Breast epithelium (tissue), 3 donors: ENCODE measurements at regions not wholly inside any gene's neighbourhood (a gene's known extent, or its start where the extent isn't known, plus 50 kb on each side); places are given as distances from the start of the nearest gene placed in this dataset.

Experiments used
- CTCF ChIP-seq, 3 donors: fragments of 450-650 bp; IDR thresholded peaks; one replicate each; pipeline ENCODE4 v1.5.1; 2016 to 2017; ENCODE audit warnings: antibody characterized with exemption in 3 of 3, mild to moderate bottlenecking in 3 of 3, moderate library complexity in 3 of 3
- POLR2AphosphoS5 ChIP-seq, 3 donors: sonication (generic); formaldehyde crosslinking; IDR thresholded peaks; one replicate each; pipeline ENCODE4 v1.6.1; 2017; ENCODE audit warnings: antibody characterized with exemption in 3 of 3

DNA sequence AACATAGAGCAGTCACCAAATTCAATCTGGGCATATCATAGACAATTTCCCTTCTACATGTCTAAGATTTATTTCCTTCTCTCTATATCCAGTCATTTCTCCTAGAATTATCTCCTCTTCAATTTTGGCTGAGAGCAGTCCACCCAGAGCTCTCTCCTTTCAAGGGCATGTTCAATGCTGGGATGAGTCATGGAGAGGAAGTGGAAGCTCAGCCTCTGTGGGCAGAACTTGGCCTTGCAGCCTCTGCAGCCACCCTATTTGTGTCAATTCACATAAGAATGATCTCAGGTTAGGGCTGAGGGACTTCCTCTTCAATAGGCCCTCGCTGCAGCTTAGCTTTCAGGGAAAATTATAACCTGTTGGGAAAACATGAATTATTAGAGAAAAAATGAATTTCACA lies 560.8 kb downstream of the POM121L12 start:
- TF ChIP-seq CTCF (IDR thresholded peaks at IDR 0.05), result no peak
- TF ChIP-seq POLR2AphosphoS5 (IDR thresholded peaks at IDR 0.05), result no peak
